ENCODE measurements at regions not wholly inside any gene's neighbourhood (a gene's known extent, or its start where the extent isn't known, plus 50 kb on each side); places are given as distances from the start of the nearest gene placed in this dataset.
"Not testable (repeated sequence)": the region's sequence is repeated elsewhere in the genome, so short reads cannot be mapped to it uniquely, and the experiment has no call there.

GRCh38 chr14:25828562-25828961, 769.3 kb downstream of the NOVA1 start:
- Mint-ChIP-seq H3K9me3 (peaks cover 0 to 13% (median 3%) of the 10 kb centered on the region in 11 donors), H3K4me3 (no peak overlapping the region), H3K27ac (no peak overlapping the region), H3K27me3 (no peaks in the 10 kb centered on the region), H3K36me3 (no peaks in the 10 kb centered on the region), H3K4me1 (no peaks in the 10 kb centered on the region)
- Histone ChIP-seq H3K27ac (ENCODE audit: low read depth, low read length) (no peak overlapping the region), H3K36me3 (ENCODE audit: control insufficient read depth in 2 of 3, insufficient read depth in 3 of 3, low read length in 3 of 3) (no peaks in the 10 kb centered on the region), H3K4me3 (ENCODE audit: low read length) (no peak overlapping the region), H3K4me1 (ENCODE audit: control insufficient read depth in 2 of 2, insufficient read depth in 2 of 2, low read length in 2 of 2) (no peaks in the 10 kb centered on the region), H3K9me3 (ENCODE audit: control insufficient read depth in 2 of 3, low read length in 3 of 3) (no peaks in the 10 kb centered on the region), H3K27me3 (ENCODE audit: control insufficient read depth in 2 of 2, insufficient read depth in 2 of 2, low read length in 2 of 2) (no peaks in the 10 kb centered on the region)
- ChIA-PET CTCF (no interaction called here), POLR2A (no interaction called here)
- intact Hi-C loops (cut with micrococcal nuclease): no loop called here
- ATAC-seq: no peak
- no peak for DNase-seq

GRCh38 chr14:25826105-25826504, 771.7 kb downstream of the NOVA1 start:
- DNase-seq: no peak
- H3K36me3 ChIP-seq (ENCODE audit: control insufficient read depth in 2 of 3, insufficient read depth in 3 of 3, low read length in 3 of 3): no peaks in the 10 kb centered on the region
- Mint-ChIP-seq H3K4me3 (no peak overlapping the region), H3K27me3 (no peaks in the 10 kb centered on the region), H3K9me3 (peaks cover 0 to 16% (median 3%) of the 10 kb centered on the region in 11 donors), H3K27ac (no peak overlapping the region), H3K36me3 (no peaks in the 10 kb centered on the region), H3K4me1 (no peaks in the 10 kb centered on the region)
- H3K4me3 ChIP-seq (ENCODE audit: low read length): no peak overlapping the region
- intact Hi-C loops (cut with micrococcal nuclease): no loop called here
- H3K9me3 ChIP-seq (ENCODE audit: control insufficient read depth in 2 of 3, low read length in 3 of 3): no peaks in the 10 kb centered on the region
- no peak for ATAC-seq
- H3K27me3 ChIP-seq (ENCODE audit: control insufficient read depth in 2 of 2, insufficient read depth in 2 of 2, low read length in 2 of 2): no peaks in the 10 kb centered on the region
- no peaks in the 10 kb centered on the region for H3K4me1 ChIP-seq (ENCODE audit: control insufficient read depth in 2 of 2, insufficient read depth in 2 of 2, low read length in 2 of 2)
- H3K27ac ChIP-seq (ENCODE audit: low read depth, low read length): no peak overlapping the region
- CTCF ChIA-PET: no interaction called here
- POLR2A ChIA-PET: no interaction called here

DNA sequence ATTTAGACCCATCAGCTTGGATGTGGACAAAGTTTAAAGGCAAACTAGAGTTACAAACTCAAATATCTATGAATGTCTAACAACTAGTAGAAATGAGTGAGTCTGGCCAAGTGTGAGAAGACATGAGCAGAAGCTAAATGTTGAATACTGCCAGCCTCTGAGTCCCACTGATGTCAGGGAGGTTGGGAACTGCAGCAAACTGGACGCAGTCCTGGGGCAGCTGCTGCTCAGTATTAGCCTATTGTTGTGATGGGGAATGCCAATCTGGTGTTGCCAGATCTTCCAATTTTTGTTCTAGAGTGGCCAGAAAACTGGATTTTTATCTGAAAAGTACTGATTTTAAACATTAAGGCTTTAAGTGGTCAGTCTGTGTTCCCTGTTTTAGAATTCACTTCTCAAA, 770.4 kb upstream of the STXBP6 start:
- CTCF ChIA-PET: no interaction called here
- H3K4me3 ChIP-seq (ENCODE audit: low read length): no peak overlapping the region
- Mint-ChIP-seq H3K36me3 (no peaks in the 10 kb centered on the region), H3K27ac (no peak overlapping the region), H3K4me3 (no peak overlapping the region), H3K4me1 (no peaks in the 10 kb centered on the region), H3K27me3 (no peaks in the 10 kb centered on the region), H3K9me3 (peaks cover 0 to 22% (median 8%) of the 10 kb centered on the region in 11 donors)
- H3K27ac ChIP-seq (ENCODE audit: low read depth, low read length): no peak overlapping the region
- H3K36me3 ChIP-seq (ENCODE audit: control insufficient read depth in 2 of 3, insufficient read depth in 3 of 3, low read length in 3 of 3): no peaks in the 10 kb centered on the region
- no peaks in the 10 kb centered on the region for H3K4me1 ChIP-seq (ENCODE audit: control insufficient read depth in 2 of 2, insufficient read depth in 2 of 2, low read length in 2 of 2)
- no peaks in the 10 kb centered on the region for H3K27me3 ChIP-seq (ENCODE audit: control insufficient read depth in 2 of 2, insufficient read depth in 2 of 2, low read length in 2 of 2)
- ATAC-seq (no peak), DNase-seq (no peak)
- intact Hi-C loops (cut with micrococcal nuclease): no loop called here
- H3K9me3 ChIP-seq (ENCODE audit: control insufficient read depth in 2 of 3, low read length in 3 of 3): no peaks in the 10 kb centered on the region
- POLR2A ChIA-PET: no interaction called here

GRCh38 chr14:25814622-25815021, 764.7 kb upstream of the STXBP6 start:
- ATAC-seq; H3K27ac ChIP-seq (ENCODE audit: low read depth, low read length); H3K4me3 Mint-ChIP-seq; H3K4me1 ChIP-seq (ENCODE audit: control insufficient read depth in 2 of 2, insufficient read depth in 2 of 2, low read length in 2 of 2); H3K4me3 ChIP-seq (ENCODE audit: low read length); H3K4me1 Mint-ChIP-seq; H3K27ac Mint-ChIP-seq; DNase-seq; intact Hi-C loops (cut with micrococcal nuclease); CTCF ChIA-PET; H3K36me3 ChIP-seq (ENCODE audit: control insufficient read depth in 2 of 3, insufficient read depth in 3 of 3, low read length in 3 of 3); H3K9me3 ChIP-seq (ENCODE audit: control insufficient read depth in 2 of 3, low read length in 3 of 3); H3K36me3 Mint-ChIP-seq; H3K27me3 Mint-ChIP-seq; H3K27me3 ChIP-seq (ENCODE audit: control insufficient read depth in 2 of 2, insufficient read depth in 2 of 2, low read length in 2 of 2); POLR2A ChIA-PET: not testable (repeated sequence)
- peaks cover 0 to 22% (median 7%) of the 10 kb centered on the region in 11 donors for H3K9me3 Mint-ChIP-seq

- H3K27ac ChIP-seq (ENCODE audit: low read depth, low read length): no peak overlapping the region
- no peaks in the 10 kb centered on the region for H3K36me3 ChIP-seq (ENCODE audit: control insufficient read depth in 2 of 3, insufficient read depth in 3 of 3, low read length in 3 of 3)
- Mint-ChIP-seq H3K9me3 (peaks cover 0 to 35% (median 8%) of the 10 kb centered on the region in 11 donors), H3K27me3 (no peaks in the 10 kb centered on the region), H3K27ac (no peak overlapping the region), H3K36me3 (peaks cover 0 to 5% (median 0%) of the 10 kb centered on the region in 5 donors), H3K4me3 (no peak overlapping the region), H3K4me1 (no peaks in the 10 kb centered on the region)
- no peak for DNase-seq
- CTCF ChIA-PET: no interaction called here
- no peak overlapping the region for H3K4me3 ChIP-seq (ENCODE audit: low read length)
- intact Hi-C loops (cut with micrococcal nuclease): no loop called here
- H3K9me3 ChIP-seq (ENCODE audit: control insufficient read depth in 2 of 3, low read length in 3 of 3): peaks cover 0 to 10% (median 0%) of the 10 kb centered on the region in 3 experiments
- no peak for ATAC-seq
- POLR2A ChIA-PET: no interaction called here
- no peaks in the 10 kb centered on the region for H3K4me1 ChIP-seq (ENCODE audit: control insufficient read depth in 2 of 2, insufficient read depth in 2 of 2, low read length in 2 of 2)
- H3K27me3 ChIP-seq (ENCODE audit: control insufficient read depth in 2 of 2, insufficient read depth in 2 of 2, low read length in 2 of 2): no peaks in the 10 kb centered on the region
These were observed 753.6 kb upstream of the STXBP6 start for GRCh38 chr14:25803386-25804018.

DNA sequence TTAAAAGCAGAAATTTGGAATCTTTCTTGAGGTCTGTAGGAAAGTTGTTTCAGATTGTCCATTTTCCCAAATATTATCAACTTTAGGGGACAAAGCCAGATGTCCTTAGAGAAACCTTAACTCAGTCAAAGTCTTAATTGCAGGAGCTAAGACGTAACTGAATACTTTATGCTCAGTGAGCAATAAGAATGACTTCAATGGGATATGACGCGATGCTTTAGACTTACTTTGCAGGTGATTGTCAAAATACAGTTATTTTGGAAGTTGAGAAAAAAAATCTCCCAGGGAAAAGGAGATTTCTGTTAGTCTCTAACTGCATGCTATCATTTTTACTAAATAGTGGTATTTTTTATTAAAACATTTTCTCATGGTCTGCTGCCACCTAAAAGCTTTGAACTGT, 750.9 kb upstream of the STXBP6 start:
- intact Hi-C loops (cut with micrococcal nuclease): no loop called here

GRCh38 chr14:25788252-25788651, 738.3 kb upstream of the STXBP6 start:
- POLR2A ChIA-PET: no interaction called here
- DNase-seq: no peak
- no peaks in the 10 kb centered on the region for H3K27me3 ChIP-seq (ENCODE audit: control insufficient read depth in 2 of 2, insufficient read depth in 2 of 2, low read length in 2 of 2)

More for the DNA sequence above, 750.9 kb upstream of the STXBP6 start:
- peaks cover 0 to 5% (median 0%) of the 10 kb centered on the region in 3 experiments for H3K9me3 ChIP-seq (ENCODE audit: control insufficient read depth in 2 of 3, low read length in 3 of 3)
- no peaks in the 10 kb centered on the region for H3K36me3 ChIP-seq (ENCODE audit: control insufficient read depth in 2 of 3, insufficient read depth in 3 of 3, low read length in 3 of 3)
- no peaks in the 10 kb centered on the region for H3K27me3 ChIP-seq (ENCODE audit: control insufficient read depth in 2 of 2, insufficient read depth in 2 of 2, low read length in 2 of 2)
- H3K4me1 ChIP-seq (ENCODE audit: control insufficient read depth in 2 of 2, insufficient read depth in 2 of 2, low read length in 2 of 2): no peaks in the 10 kb centered on the region
- ChIA-PET POLR2A (no interaction called here), CTCF (no interaction called here)
- Mint-ChIP-seq H3K4me3 (no peak overlapping the region), H3K36me3 (peaks cover 0 to 5% (median 0%) of the 10 kb centered on the region in 5 donors), H3K27me3 (no peaks in the 10 kb centered on the region), H3K9me3 (peaks cover 0 to 28% (median 7%) of the 10 kb centered on the region in 11 donors), H3K27ac (no peak overlapping the region), H3K4me1 (no peaks in the 10 kb centered on the region)
- H3K27ac ChIP-seq (ENCODE audit: low read depth, low read length): no peak overlapping the region
- DNase-seq (no peak), ATAC-seq (no peak)
- no peak overlapping the region for H3K4me3 ChIP-seq (ENCODE audit: low read length)

More at GRCh38 chr14:25788252-25788651, 738.3 kb upstream of the STXBP6 start:
- Histone ChIP-seq H3K9me3 (ENCODE audit: control insufficient read depth in 2 of 3, low read length in 3 of 3) (no peaks in the 10 kb centered on the region), H3K4me3 (ENCODE audit: low read length) (no peak overlapping the region), H3K27ac (ENCODE audit: low read depth, low read length) (no peak overlapping the region), H3K36me3 (ENCODE audit: control insufficient read depth in 2 of 3, insufficient read depth in 3 of 3, low read length in 3 of 3) (no peaks in the 10 kb centered on the region), H3K4me1 (ENCODE audit: control insufficient read depth in 2 of 2, insufficient read depth in 2 of 2, low read length in 2 of 2) (no peaks in the 10 kb centered on the region)
- Mint-ChIP-seq H3K36me3 (peaks cover 0 to 3% (median 0%) of the 10 kb centered on the region in 5 donors), H3K27ac (no peak overlapping the region), H3K4me1 (no peaks in the 10 kb centered on the region), H3K4me3 (no peak overlapping the region), H3K27me3 (no peaks in the 10 kb centered on the region), H3K9me3 (peaks cover 3 to 30% (median 11%) of the 10 kb centered on the region in 11 donors)
- no peak for ATAC-seq
- intact Hi-C loops (cut with micrococcal nuclease): no loop called here
- CTCF ChIA-PET: no interaction called here
